VCaP (cell line): ENCODE measurements at regions not wholly inside any gene's neighbourhood (a gene's known extent, or its start where the extent isn't known, plus 50 kb on each side); places are given as distances from the start of the nearest gene placed in this dataset.

Source experiments
- H3K27ac ChIP-seq: fragments of 450-650 bp; 2 replicates; pipeline ENCODE4 v1.5.1; 2017
- TF ChIP-seq, protein P1 (sequence below): fragments of 450-650 bp; conservative IDR thresholded peaks from 2 replicates; pipeline ENCODE4 v1.5.1; 2017; ENCODE audit warnings: mild to moderate bottlenecking, moderate library complexity

DNA sequence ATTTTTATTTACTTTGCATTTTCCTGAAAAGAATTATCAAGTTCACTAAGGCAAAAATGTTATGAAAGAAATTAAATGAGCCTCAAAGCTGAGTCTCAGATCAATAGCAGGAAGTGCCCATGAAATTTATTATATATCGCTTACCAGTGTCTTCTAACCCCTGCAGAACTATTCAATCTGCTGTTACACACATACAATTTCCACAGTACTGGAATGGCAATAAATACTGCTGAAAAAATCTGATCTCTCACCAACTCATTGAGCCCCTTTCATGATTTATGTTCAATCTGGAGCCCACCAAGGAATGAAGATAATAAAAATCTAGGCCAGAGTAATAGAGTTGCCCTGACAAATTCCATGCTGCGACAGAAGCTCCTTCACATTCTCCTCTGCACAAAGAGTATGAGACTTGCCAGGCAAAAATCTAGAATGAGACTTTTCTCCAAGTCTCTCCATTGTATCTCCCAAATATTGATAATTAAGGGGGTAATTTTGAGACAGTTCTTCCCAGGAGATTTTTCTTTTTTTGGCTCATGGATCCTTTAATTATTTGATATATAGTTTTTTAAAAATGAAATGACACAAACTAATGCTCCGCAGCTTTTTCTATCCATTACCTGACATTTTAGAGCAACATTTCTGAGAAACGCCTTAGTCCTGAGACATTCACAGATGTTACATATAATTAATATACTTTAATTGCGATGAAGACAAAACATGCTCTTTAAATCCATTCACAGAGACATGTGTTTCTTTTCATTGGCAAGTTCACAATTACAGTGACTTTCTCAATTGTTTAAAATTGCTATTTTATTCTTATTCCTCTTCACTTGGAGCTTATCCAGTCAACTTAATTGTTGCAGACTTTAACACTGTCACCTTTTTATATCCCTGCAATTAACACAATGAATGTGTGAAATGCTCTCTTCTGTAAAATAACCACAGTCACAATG is 1020.4 kb downstream of the CBLN2 start:
- no peak overlapping the region for H3K27ac ChIP-seq
- TF ChIP-seq, protein P1, sequence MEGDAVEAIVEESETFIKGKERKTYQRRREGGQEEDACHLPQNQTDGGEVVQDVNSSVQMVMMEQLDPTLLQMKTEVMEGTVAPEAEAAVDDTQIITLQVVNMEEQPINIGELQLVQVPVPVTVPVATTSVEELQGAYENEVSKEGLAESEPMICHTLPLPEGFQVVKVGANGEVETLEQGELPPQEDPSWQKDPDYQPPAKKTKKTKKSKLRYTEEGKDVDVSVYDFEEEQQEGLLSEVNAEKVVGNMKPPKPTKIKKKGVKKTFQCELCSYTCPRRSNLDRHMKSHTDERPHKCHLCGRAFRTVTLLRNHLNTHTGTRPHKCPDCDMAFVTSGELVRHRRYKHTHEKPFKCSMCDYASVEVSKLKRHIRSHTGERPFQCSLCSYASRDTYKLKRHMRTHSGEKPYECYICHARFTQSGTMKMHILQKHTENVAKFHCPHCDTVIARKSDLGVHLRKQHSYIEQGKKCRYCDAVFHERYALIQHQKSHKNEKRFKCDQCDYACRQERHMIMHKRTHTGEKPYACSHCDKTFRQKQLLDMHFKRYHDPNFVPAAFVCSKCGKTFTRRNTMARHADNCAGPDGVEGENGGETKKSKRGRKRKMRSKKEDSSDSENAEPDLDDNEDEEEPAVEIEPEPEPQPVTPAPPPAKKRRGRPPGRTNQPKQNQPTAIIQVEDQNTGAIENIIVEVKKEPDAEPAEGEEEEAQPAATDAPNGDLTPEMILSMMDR: no peak

DNA sequence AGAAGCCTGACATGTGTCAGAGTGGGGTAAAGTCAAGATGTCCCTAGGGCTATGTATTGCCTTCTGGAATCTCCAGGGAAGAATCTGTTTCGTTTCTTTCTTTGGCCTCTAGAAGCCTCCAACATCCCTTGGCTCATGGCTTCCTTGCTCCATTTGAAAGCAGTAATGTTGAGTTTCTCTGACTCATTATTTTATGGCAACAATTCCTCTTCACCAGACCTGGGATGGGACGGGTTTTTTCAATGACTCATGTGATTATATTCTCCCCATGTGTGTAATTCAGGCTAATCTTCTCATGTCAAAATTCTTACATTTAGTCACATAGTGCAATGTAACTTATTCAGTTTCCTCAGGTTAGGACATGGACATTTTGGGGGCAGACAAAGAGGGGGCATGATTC is 1038.6 kb downstream of the CBLN2 start:
- TF ChIP-seq, protein P1: no peak
- no peak overlapping the region for H3K27ac ChIP-seq

- no peak overlapping the region for H3K27ac ChIP-seq
- TF ChIP-seq, protein P1: no peak
Observed at GRCh38 chr18:71503222-71503621, 1040.9 kb downstream of the CBLN2 start.

- TF ChIP-seq, protein P1: no peak
- H3K27ac ChIP-seq: no peak overlapping the region
Observed at GRCh38 chr18:71485611-71486010, 1058.5 kb downstream of the CBLN2 start.

DNA sequence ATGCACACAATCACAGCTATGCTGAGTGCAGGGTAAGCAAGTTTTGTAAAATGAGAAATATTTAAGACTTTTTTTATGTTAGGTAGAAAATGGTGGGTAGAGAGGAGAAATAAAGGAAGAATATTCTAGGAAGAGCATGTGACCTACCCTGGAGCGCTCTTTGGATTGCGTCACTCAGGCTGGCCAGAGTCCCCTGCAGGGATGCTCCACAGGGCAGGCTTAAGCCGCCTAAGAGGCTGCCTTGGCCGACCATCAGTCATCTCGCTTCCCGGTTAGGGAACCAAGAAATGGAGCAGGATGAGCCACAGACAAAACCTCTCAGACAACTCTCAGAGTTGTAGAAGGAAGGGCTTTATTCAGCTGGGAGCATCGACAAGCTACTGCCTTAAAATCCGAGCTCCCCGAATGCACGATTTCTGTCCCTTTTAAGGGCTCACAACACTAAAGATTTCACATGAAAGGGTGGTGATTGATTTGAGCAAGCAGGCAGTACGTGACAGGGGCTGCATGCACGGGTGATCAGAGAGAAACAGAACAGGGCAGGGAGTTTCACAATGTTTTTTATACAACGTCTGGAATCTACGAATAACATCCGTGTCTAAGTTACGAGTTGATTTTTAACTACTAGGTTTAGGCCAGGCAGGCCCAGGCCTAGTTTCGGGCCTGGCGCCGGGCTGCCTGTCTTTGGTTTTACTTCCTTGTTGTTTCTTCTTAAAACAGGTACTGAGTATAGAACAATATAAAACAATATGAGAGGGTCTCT is 1072.0 kb downstream of the CBLN2 start:
- H3K27ac ChIP-seq: no peak overlapping the region
- TF ChIP-seq, protein P1: no peak

DNA sequence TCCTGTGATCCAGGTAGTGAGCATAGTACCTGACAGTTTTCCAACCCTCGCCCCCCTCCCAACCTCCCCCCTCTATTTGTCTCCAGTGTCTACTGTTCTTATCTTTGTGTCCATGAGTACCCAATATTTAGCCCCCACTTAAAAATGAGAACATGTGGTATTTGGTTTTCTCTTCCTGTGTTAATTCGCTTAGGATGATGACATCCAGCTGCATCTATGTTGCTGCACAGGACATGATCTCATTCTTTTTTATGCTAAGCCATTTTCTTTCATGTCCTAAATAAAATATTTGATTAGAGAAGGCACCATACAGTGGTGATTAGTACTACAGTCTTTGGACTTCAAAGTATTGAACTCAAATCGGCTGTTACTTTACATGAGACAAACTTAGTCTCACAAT is 1087.9 kb downstream of the CBLN2 start:
- TF ChIP-seq, protein P1: no peak
- no peak overlapping the region for H3K27ac ChIP-seq

DNA sequence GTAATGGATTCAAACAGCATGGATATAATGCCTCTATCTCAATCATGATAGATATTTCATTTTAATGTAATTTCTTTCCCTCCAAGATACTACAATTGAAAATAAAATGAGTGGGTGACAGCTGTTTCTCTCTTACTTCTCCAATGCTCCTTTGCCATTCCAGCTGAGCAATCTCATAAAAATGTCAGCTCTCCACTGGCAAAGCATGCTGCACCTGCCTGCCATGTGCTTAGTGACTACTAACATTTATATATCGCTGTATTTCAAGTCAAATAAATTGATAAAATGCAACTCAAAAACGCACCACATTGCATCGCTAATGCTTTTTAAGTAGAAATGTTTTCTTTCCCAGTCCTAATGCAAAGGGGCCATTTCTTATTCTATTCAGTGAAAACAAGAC is 1093.9 kb downstream of the CBLN2 start:
- no peak overlapping the region for H3K27ac ChIP-seq

More for the DNA sequence above, 1093.9 kb downstream of the CBLN2 start:
- TF ChIP-seq, protein P1: no peak
